ENCODE measurements at regions not wholly inside any gene's neighbourhood (a gene's known extent, or its start where the extent isn't known, plus 50 kb on each side); places are given as distances from the start of the nearest gene placed in this dataset.

- TF ChIP-seq EZH2 (IDR thresholded peaks at IDR 0.05; ENCODE audit: low read length, missing control alignments) (no peak), CTCF (conservative IDR thresholded peaks at IDR 0.05 in 1 of 2, IDR thresholded peaks at IDR 0.05 in 1 of 2; ENCODE audit: low read depth in 1 of 2, low read length in 2 of 2) (no peak)
Observed at GRCh38 chr12:105445249-105445648, 114.8 kb downstream of the C12orf75 start.

All from fibroblast of lung (primary cell).